ENCODE measurements at regions not wholly inside any gene's neighbourhood (a gene's known extent, or its start where the extent isn't known, plus 50 kb on each side); places are given as distances from the start of the nearest gene placed in this dataset.

- no peak for TF ChIP-seq CTCF (IDR thresholded peaks at IDR 0.05)
- no peak for TF ChIP-seq POLR2A (IDR thresholded peaks at IDR 0.05)
Measured at GRCh38 chr10:62992145-62992721, 140.9 kb upstream of the NRBF2 start.

Measured in esophagus squamous epithelium (tissue), 4 donors.